ENCODE measurements at regions not wholly inside any gene's neighbourhood (a gene's known extent, or its start where the extent isn't known, plus 50 kb on each side); places are given as distances from the start of the nearest gene placed in this dataset.
A peak's percentile ranks its signal among the peaks of the same experiment; 100 is the strongest.

- Mint-ChIP-seq H3K4me3 (ENCODE audit: unreplicated experiment) (no peak overlapping the region), H3K9me3 (ENCODE audit: unreplicated experiment) (peaks cover 10% of the 10 kb centered on the region), H3K4me1 (ENCODE audit: unreplicated experiment) (peaks cover 60% of the 10 kb centered on the region), H3K27me3 (ENCODE audit: unreplicated experiment) (peaks cover 7% of the 10 kb centered on the region), H3K27ac (ENCODE audit: unreplicated experiment) (peak overlapping the region; percentile 79), H3K36me3 (ENCODE audit: unreplicated experiment) (peaks cover 3% of the 10 kb centered on the region)
- no peak for DNase-seq (ENCODE audit: extremely low spot score, unreplicated experiment)
- TF ChIP-seq CTCF (IDR thresholded peaks at IDR 0.05), result no peak
These were observed 170.9 kb downstream of the ACKR3 start for GRCh38 chr2:236740506-236740905.

DNA sequence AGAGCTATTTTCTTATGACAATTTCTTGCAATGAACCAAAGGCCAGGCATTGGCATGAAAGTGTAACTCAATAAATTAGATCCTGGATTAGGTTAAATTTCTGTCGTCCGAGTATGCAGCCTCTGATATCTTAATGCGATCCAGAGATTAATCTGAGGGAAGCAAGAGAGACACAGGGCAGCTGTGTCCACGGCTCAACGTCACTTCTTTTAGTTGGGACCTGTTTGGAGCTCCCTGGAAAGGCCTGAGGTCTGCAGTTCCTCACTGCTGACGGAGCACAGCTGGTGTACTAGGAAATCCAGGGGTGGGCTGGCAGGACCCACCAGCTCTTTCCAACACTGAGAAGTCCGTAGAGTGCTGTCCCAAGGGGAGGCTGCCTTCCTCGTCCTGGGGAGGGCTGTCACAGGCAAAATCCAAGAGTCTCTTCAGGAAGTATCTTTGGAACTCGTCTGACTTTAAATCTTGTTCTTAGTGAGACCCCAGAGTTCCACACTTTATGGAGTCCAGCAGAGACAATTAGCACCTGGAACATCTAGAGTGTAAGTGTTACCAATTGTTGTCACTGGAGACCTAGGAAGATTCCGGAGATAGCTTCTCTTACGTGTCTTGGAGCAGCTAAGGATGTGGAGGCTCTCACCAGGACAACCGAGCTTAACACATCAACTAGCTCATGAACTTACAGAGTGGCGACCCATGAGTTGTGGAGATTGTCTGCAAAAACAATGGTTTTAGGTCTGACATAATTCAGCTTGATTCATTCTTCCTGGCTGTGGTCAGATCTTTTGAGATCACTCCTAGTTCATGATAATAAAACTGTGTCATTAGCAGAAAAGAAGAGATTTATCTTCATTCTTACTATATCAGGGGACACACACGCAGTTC is 173.7 kb downstream of the ACKR3 start:
- Mint-ChIP-seq H3K27ac (ENCODE audit: unreplicated experiment) (peak overlapping the region; percentile 92), H3K36me3 (ENCODE audit: unreplicated experiment) (no peaks in the 10 kb centered on the region), H3K27me3 (ENCODE audit: unreplicated experiment) (no peaks in the 10 kb centered on the region), H3K4me3 (ENCODE audit: unreplicated experiment) (no peak overlapping the region), H3K9me3 (ENCODE audit: unreplicated experiment) (peaks cover 10% of the 10 kb centered on the region), H3K4me1 (ENCODE audit: unreplicated experiment) (peaks cover 86% of the 10 kb centered on the region)
- no peak for TF ChIP-seq CTCF (IDR thresholded peaks at IDR 0.05)
- DNase-seq (ENCODE audit: extremely low spot score, unreplicated experiment), result no peak

DNA sequence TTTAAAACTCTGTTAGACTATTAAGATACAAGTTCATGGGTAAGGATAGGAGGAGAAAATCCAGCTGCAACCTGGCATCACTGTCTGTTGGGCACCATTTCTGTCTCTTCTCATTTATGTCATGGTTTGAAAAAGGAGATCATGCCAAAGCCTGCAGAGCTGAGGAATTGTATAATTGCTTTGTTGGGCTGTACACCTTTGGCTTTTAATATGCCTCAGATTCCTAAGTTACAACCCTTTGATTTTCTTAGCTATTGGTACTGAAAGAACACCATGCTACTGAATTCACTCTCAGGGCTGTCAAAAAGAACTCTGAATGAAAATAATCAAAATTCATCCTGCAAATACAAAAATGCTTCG is 174.3 kb downstream of the ACKR3 start:
- H3K9me3 Mint-ChIP-seq (ENCODE audit: unreplicated experiment), result peaks cover 7% of the 10 kb centered on the region
- TF ChIP-seq CTCF (IDR thresholded peaks at IDR 0.05), result no peak
- no peak overlapping the region for H3K4me3 Mint-ChIP-seq (ENCODE audit: unreplicated experiment)
- peaks cover 90% of the 10 kb centered on the region for H3K4me1 Mint-ChIP-seq (ENCODE audit: unreplicated experiment)
- no peak for DNase-seq (ENCODE audit: extremely low spot score, unreplicated experiment)
- no peaks in the 10 kb centered on the region for H3K27me3 Mint-ChIP-seq (ENCODE audit: unreplicated experiment)
- H3K27ac Mint-ChIP-seq (ENCODE audit: unreplicated experiment), result peak overlapping the region; percentile 92
- no peaks in the 10 kb centered on the region for H3K36me3 Mint-ChIP-seq (ENCODE audit: unreplicated experiment)

DNA sequence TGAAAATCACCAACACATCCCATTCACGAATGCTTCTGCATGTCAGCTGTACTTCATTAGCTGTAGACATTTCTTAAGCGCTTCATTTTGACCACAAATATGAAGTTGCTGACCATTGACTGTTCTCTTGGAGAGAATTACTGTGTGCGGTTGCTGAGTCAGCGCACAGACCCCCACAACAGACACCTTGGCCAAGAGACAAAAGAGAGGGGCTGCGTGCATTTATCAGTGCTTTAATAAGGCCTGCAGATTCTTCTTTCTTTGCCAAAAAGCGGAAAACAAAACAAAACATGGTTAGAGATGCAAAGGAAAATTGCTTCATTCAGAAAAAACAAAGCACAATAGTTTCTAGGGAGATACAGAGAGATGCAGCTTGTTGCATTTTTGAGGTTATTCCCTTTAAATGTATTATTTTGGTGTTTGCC is 174.7 kb downstream of the ACKR3 start:
- DNase-seq (ENCODE audit: extremely low spot score, unreplicated experiment), result no peak
- Mint-ChIP-seq H3K27me3 (ENCODE audit: unreplicated experiment) (no peaks in the 10 kb centered on the region), H3K4me1 (ENCODE audit: unreplicated experiment) (peaks cover 90% of the 10 kb centered on the region), H3K9me3 (ENCODE audit: unreplicated experiment) (peaks cover 7% of the 10 kb centered on the region), H3K4me3 (ENCODE audit: unreplicated experiment) (no peak overlapping the region), H3K27ac (ENCODE audit: unreplicated experiment) (peak overlapping the region; percentile 92), H3K36me3 (ENCODE audit: unreplicated experiment) (no peaks in the 10 kb centered on the region)
- no peak for TF ChIP-seq CTCF (IDR thresholded peaks at IDR 0.05)

DNA sequence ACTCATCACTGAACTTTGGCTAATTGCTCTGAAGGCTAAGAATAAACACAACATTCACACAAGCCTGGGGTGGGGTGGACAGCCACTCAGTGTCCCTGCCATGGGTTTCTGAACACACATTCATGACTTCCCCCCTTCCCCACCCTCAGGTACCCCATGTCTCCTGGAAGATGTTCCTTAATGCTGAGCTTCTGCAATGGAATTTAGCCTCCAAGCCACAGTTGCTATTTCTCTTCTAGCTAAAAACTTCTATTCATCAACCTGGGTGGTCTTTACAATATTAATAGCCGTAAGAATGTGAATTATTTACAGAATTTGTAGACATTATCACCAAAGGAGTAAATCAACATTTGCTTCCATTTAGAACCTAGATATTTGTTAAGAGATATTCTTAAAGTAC is 175.1 kb downstream of the ACKR3 start:
- Mint-ChIP-seq H3K4me3 (ENCODE audit: unreplicated experiment) (no peak overlapping the region), H3K36me3 (ENCODE audit: unreplicated experiment) (no peaks in the 10 kb centered on the region), H3K4me1 (ENCODE audit: unreplicated experiment) (peaks cover 90% of the 10 kb centered on the region), H3K9me3 (ENCODE audit: unreplicated experiment) (peaks cover 5% of the 10 kb centered on the region), H3K27ac (ENCODE audit: unreplicated experiment) (peak overlapping the region; percentile 92), H3K27me3 (ENCODE audit: unreplicated experiment) (no peaks in the 10 kb centered on the region)
- no peak for DNase-seq (ENCODE audit: extremely low spot score, unreplicated experiment)
- no peak for TF ChIP-seq CTCF (IDR thresholded peaks at IDR 0.05)

All from osteocyte (in vitro differentiated cells).